PC-9 (cell line): ENCODE measurements at regions not wholly inside any gene's neighbourhood (a gene's known extent, or its start where the extent isn't known, plus 50 kb on each side); places are given as distances from the start of the nearest gene placed in this dataset.

Source experiments
- BruUV-seq: library from RNA; stranded (reverse); fragments of 400-500 nt; replicated peaks from 2 replicates; lab custom pipeline; 2021; lab: Mats Ljungman, UMichigan
- CTCF ChIA-PET: fragments of 300-600 bp; sonication (Branson Sonifier 250); formaldehyde crosslinking; loops from one replicate; lab custom pipeline; 2022; ENCODE audit warnings: antibody characterized with exemption; lab: Charles Lee
- POLR2A ChIA-PET: fragments of 300-600 bp; sonication (Branson Sonifier 250); formaldehyde crosslinking; loops from one replicate; lab custom pipeline; 2022; ENCODE audit warnings: antibody characterized with exemption; ENCODE audit not compliant: unreplicated experiment; lab: Charles Lee
- DNase-seq, 2 experiments: peaks; one replicate each; pipeline versions ENCODE4 v3.0.0 to v3.0.0-alpha.2; 2015 to 2022; ENCODE audit warnings: mixed read lengths in 1 of 2
- H2AFZ ChIP-seq: fragments of 200-600 bp; sonication (generic); 2 replicates; pipeline ENCODE4 v1.8.1; 2017; ENCODE audit warnings: antibody characterized with exemption
- H3F3A ChIP-seq: fragments of 200-600 bp; sonication (generic); 2 replicates; pipeline ENCODE4 v1.8.1; 2017; ENCODE audit warnings: antibody characterized with exemption, mild to moderate bottlenecking, low read depth; ENCODE audit not compliant: insufficient read depth
- H3K27ac ChIP-seq: fragments of 200-600 bp; sonication (generic); 2 replicates; pipeline ENCODE4 v1.6.1; 2016; ENCODE audit warnings: mixed run types
- H3K27me3 ChIP-seq: fragments of 200-600 bp; sonication (generic); 2 replicates; pipeline ENCODE4 v1.6.1; 2016; ENCODE audit warnings: low read depth, mixed run types; ENCODE audit not compliant: insufficient read depth
- H3K36me3 ChIP-seq: fragments of 200-600 bp; sonication (generic); 2 replicates; pipeline ENCODE4 v1.6.1; 2016; ENCODE audit warnings: low read depth, mixed run types
- H3K4me1 ChIP-seq: fragments of 200-600 bp; sonication (generic); replicated peaks from 2 replicates; pipeline ENCODE4 v1.6.1; 2016; ENCODE audit warnings: mixed run types; ENCODE audit not compliant: insufficient read depth
- H3K4me2 ChIP-seq: fragments of 200-600 bp; sonication (generic); 2 replicates; pipeline ENCODE4 v1.6.1; 2017; ENCODE audit warnings: mixed run types
- H3K4me3 ChIP-seq: fragments of 200-600 bp; sonication (generic); 2 replicates; pipeline ENCODE4 v1.6.1; 2016; ENCODE audit warnings: mixed run types
- H3K79me2 ChIP-seq: fragments of 200-600 bp; sonication (generic); 2 replicates; pipeline ENCODE4 v1.6.1; 2017; ENCODE audit warnings: low read depth, mixed run types
- H3K9me2 ChIP-seq: fragments of 200-600 bp; sonication (generic); 2 replicates; pipeline ENCODE4 v1.8.1; 2017; ENCODE audit warnings: mild to moderate bottlenecking; ENCODE audit not compliant: insufficient read depth
- H3K9me3 ChIP-seq: fragments of 200-600 bp; sonication (generic); 2 replicates; pipeline ENCODE4 v1.8.1; 2016; ENCODE audit warnings: low read depth; ENCODE audit not compliant: insufficient read depth
- H4K20me1 ChIP-seq: fragments of 200-600 bp; sonication (generic); 2 replicates; pipeline ENCODE4 v1.8.1; 2017; ENCODE audit not compliant: insufficient read depth
- CTCF ChIP-seq: fragments of 200-600 bp; sonication (generic); conservative IDR thresholded peaks from 2 replicates; pipeline ENCODE4 v1.6.1; 2017; ENCODE audit warnings: mixed run types, antibody characterized with exemption, mild to moderate bottlenecking, moderate library complexity
- EZH2 ChIP-seq: fragments of 200-600 bp; sonication (generic); IDR thresholded peaks from 2 replicates; pipeline ENCODE4 v1.8.0; 2017; ENCODE audit warnings: antibody characterized with exemption, low read depth
- intact Hi-C: fragments of 100-400 bp; cut with micrococcal nuclease; formaldehyde crosslinking; loops from one replicate; pipeline ENCODE4 v1.10.0; 2022; ENCODE audit not compliant: unreplicated experiment

- ChIA-PET CTCF (no interaction called here), POLR2A (no interaction called here)
- peak in 1 of 2 experiments; percentile 6 for DNase-seq
- Histone ChIP-seq H4K20me1 (no peaks in the 10 kb centered on the region), H3K27me3 (no peaks in the 10 kb centered on the region), H2AFZ (no peak overlapping the region), H3K4me3 (no peak overlapping the region), H3K27ac (no peak overlapping the region), H3K4me1 (no peaks in the 10 kb centered on the region), H3K9me3 (no peaks in the 10 kb centered on the region; the same call in 1 of the 2 replicates), H3F3A (no peaks in the 10 kb centered on the region), H3K79me2 (no peaks in the 10 kb centered on the region), H3K4me2 (no peak overlapping the region), H3K9me2 (no peaks in the 10 kb centered on the region; the same call in 1 of the 2 replicates), H3K36me3 (no peaks in the 10 kb centered on the region)
- BruUV-seq = no TSS peak
- TF ChIP-seq CTCF (no peak), EZH2 (no peak)
- intact Hi-C loops = no loop called here
These were observed 467.8 kb downstream of the PCDH7 start for GRCh38 chr4:31187979-31188378.

GRCh38 chr4:31189938-31190337 lies 469.8 kb downstream of the PCDH7 start:
- no peaks in the 10 kb centered on the region for H4K20me1 ChIP-seq
- H3K9me2 ChIP-seq = no peaks in the 10 kb centered on the region; the same call in 1 of the 2 replicates
- H3F3A ChIP-seq = no peaks in the 10 kb centered on the region
- H3K36me3 ChIP-seq = no peaks in the 10 kb centered on the region
- BruUV-seq = no TSS peak
- ChIA-PET CTCF (no interaction called here), POLR2A (no interaction called here)
- no peaks in the 10 kb centered on the region; the same call in 1 of the 2 replicates for H3K9me3 ChIP-seq
- DNase-seq = no peak
- no peaks in the 10 kb centered on the region for H3K4me1 ChIP-seq
- H3K4me2 ChIP-seq = no peak overlapping the region
- TF ChIP-seq EZH2 (no peak), CTCF (no peak)
- H2AFZ ChIP-seq = no peak overlapping the region
- intact Hi-C loops = no loop called here
- H3K4me3 ChIP-seq = no peak overlapping the region
- H3K27ac ChIP-seq = no peak overlapping the region
- no peaks in the 10 kb centered on the region for H3K27me3 ChIP-seq
- no peaks in the 10 kb centered on the region for H3K79me2 ChIP-seq

GRCh38 chr4:31190671-31191070 lies 470.5 kb downstream of the PCDH7 start:
- H3K9me3 ChIP-seq = no peaks in the 10 kb centered on the region; the same call in 1 of the 2 replicates
- no peaks in the 10 kb centered on the region for H3F3A ChIP-seq
- H3K79me2 ChIP-seq = no peaks in the 10 kb centered on the region
- no TSS peak for BruUV-seq
- intact Hi-C loops = no loop called here
- H3K4me1 ChIP-seq = no peaks in the 10 kb centered on the region
- H3K4me2 ChIP-seq = no peak overlapping the region
- H3K9me2 ChIP-seq = no peaks in the 10 kb centered on the region; the same call in 1 of the 2 replicates
- no peak overlapping the region for H2AFZ ChIP-seq
- no peak overlapping the region for H3K27ac ChIP-seq
- POLR2A ChIA-PET = no interaction called here
- no peaks in the 10 kb centered on the region for H3K27me3 ChIP-seq
- TF ChIP-seq EZH2 (no peak), CTCF (no peak)
- no peaks in the 10 kb centered on the region for H4K20me1 ChIP-seq
- no peak for DNase-seq
- H3K4me3 ChIP-seq = no peak overlapping the region
- no peaks in the 10 kb centered on the region for H3K36me3 ChIP-seq
- CTCF ChIA-PET = no interaction called here
